IPS DF 4.7 (cell line): ENCODE measurements at regions not wholly inside any gene's neighbourhood (a gene's known extent, or its start where the extent isn't known, plus 50 kb on each side); places are given as distances from the start of the nearest gene placed in this dataset.
"Not testable (repeated sequence)": the region's sequence is repeated elsewhere in the genome, so short reads cannot be mapped to it uniquely, and the experiment has no call there.

Experiments
- DNase-seq: peaks from one replicate; pipeline ENCODE4 v3.0.0-alpha.2; 2013; ENCODE audit warnings: low spot score; ENCODE audit errors: extremely low read depth

DNA sequence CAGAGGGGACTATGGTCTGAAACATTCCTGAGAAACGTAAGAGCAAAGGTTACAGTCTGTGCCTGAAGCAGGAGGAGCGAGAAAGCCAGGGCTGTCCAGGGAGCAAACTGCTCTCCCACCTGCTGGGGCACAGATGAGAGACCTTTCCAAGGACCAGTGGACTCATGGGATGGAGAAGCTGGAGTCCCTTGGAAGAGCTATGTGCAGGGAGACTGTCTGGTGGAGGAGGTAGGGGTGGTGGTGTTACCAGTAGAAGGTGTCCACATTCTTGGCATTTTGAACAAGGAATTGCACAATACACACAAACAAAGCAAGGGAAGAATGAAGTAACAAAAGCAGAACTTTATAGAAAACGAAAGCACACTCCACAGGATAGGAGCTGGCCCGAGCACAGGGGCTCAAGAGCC, 97.9 kb upstream of the CYRIA start:
- no peak for DNase-seq

DNA sequence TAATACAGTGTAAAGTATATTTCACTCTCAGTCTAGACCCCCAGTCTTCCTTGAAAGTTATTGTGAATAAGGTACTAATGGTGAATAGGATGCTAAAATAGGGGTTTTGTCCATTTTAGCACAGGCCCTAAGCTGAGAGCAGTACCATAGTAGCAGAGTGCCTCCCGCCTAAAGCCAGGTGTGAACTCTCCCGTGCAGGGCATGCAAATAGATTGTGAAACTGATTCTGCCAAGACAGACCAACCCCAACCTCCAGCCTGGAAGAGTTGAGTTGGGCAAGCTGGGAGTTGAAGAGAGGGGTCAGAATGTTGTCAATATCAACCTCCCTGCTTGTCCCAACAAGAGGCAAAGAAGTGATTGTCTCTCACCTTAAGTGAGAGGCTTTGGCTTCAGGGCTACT, 97.4 kb upstream of the CYRIA start:
- DNase-seq: no peak

DNA sequence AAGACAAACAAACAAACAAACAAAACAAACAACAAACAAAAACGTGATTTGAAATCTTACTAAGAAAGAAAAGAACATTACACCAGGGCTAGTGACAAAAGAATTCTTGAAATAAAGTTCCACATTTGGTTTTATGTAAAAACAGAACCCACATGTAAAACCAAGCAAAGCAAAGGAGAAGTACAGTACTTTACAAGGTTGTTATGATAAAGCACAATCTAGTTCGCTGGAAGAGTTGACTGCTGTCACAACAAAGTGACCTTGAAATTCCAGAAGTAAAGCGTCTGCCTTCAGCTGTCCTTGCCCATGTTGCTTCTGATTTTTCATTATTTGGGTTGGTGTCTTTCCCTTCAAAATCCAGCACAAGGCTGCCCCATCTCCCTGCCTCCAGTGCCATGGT, 94.8 kb upstream of the CYRIA start:
- DNase-seq: no peak

DNA sequence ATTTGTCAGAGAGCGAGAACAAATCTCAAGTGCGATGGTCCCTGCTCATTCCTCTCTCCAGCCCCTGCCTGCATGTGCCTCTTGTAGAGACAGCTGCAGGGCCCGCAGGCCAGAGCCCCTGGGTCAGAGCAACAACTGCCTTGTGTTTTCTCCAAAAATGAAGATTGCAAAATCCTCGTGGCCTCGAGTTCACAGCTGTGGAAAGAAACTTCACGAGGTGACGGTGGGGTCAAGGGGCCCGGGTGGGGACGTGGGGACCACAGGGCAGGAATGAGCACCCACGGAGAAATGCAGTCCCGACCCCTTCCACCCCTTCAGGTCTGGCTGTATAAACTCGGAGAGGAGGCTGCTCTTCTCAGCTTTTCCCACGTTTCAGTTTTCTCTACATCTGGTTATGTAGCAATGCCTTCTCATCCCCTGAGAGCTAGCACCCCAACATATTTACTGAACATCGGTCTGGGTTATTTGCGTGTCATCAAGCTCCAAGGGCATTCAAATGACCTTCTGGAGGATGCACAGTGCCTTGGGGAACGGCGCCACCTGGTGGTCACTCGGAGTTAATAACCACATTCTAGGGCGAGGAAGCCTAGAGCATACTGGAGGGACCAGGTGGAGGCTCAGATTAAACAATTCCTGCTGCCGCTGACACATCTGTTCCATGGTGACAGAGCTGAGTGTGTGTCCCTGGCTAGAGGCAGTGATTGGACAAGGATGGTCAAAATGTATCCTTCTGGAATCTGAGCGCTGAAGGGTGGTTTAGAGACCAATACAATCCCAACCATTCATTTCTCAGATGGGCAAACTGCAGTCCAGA, 91.4 kb upstream of the CYRIA start:
- DNase-seq: peak; percentile 60

DNA sequence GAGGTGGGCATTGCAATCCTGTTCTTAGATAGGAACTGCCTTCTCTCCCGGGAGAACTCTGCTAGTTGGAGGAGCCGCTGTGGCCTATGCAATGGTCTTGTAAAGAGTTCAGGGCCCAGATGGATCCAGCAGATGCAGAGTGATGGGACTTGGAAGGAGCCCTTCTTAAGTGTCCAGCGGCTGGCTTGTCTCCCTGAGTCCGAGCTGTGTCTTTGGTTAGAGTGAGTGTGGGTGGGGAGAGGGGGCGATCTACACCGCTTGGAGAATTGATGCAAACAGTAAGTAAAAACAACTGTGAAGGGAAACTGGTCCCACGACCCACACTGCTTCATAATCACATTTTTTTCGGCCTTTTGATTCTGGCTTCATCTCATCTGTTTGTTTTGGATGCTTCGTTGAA, 89.8 kb upstream of the CYRIA start:
- DNase-seq: no peak

DNA sequence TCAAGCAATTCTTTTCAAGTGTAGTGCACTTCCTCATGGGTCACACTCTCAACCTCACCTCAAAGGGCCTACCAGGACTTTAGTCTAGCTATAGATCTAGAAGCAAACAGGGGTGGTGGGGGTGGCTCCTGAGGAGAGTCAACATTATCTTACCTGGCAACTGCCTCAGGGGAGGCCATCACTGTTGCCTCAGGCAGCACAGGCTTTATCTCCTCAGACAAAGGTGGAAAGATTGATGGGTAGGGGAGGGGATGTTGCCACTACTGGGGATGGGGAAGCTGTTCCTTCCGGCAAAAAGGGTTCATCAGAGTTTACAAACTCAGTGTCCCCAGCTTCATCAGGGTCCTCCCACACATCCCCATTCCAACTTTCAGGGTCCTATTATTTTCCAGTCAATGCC, 87.4 kb upstream of the CYRIA start:
- not testable (repeated sequence) for DNase-seq

DNA sequence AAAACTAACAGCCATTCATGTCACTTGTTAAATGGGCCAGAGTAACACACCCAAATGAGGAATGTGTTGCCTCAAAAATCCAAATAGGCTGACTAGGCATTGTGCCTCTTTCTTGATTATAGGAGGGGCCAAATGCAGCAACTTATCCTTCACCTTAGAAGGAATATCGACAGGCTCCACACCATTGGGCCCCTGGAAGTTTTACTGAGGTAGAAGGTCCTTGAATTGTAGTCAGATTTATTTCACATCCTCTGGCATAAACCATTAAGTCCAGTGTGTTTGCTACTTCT, 85.2 kb upstream of the CYRIA start:
- DNase-seq: not testable (repeated sequence)

DNA sequence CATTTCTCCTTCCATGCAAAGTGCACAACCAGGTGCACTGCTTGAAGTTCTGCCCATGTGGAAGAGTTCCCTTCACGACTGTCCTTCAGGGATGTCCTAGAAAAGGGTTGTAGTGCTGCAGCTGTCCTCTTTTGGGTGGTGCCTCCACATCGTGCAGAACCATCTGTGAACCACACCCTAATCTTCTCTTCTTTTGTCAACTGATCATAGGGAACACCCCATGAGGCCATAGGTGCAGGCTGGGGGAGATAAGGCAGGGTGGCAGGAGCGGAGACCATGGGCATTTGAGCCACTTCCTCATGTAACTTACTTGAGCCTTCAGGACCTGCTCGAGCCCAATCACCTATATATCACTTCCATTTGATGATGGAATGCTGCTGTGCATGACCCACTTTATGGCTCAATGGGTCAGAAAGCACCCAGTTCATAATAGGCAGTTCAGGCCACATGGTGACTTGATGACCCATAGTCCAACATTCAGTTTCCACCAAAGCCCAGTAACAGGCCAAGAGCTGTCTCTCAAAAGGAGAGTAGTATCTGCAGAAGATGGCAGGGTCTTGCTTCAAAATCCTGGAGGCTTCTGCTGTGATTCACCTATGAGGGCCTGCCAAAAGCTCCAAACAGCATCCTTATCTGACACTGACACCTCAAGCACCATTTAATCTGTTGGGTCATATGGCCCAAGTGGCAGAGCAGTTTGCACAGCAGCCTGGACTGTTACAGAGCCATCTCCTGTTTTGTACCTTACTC, 84.7 kb upstream of the CYRIA start:
- no peak for DNase-seq

DNA sequence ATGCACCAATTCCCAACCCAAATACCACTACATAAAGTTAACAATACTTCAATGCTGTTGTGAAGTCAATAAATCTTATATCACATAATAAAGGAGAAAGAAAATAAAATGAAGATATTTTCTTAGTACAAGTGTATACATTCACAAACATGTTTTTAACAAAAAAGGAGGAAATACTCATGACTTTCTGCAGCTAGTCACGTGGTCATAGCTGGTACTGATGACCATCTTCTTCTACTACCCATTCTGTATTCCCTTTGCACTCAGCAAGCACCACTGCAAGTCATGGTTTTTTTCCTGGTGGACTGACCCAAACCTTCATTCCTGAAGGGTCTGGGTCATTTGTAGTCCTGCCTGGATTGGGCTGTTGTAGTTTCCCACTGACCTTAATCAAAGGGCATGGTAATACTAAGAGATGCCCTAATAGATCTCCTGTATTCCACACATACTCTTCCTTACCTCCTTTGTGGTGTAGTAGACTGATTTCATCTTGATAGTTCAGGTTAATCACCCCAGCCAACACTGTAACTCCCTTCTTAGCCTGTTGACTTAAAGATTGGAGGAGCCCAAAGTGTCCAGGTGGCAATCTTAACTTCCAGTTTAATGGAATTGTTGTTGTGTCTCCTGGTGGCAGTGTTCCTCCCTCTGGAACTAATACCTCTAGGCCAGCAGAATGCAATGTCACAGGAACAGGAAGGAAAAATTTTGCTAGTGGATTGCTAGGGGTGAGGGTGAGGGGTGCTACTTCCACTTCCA, 83.1 kb upstream of the CYRIA start:
- DNase-seq: not testable (repeated sequence)

DNA sequence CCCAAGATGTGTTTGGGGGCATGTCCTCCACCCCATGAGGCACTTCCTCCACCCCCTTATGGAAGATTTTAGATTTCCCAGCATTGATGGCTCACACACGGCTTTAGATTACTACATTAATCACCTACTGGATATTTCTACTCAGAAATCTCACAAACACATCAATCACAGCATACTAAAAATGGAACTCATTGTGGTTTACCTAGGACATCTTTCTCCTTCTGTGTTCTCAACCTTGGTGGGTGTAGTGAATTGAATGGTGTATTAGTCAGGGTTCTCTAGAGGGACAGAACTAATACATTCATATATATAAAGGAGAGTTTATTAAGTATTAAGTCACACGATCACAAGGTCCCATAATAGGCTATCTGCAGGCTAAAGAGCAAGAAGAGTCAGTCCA, 82.1 kb upstream of the CYRIA start:
- no peak for DNase-seq

DNA sequence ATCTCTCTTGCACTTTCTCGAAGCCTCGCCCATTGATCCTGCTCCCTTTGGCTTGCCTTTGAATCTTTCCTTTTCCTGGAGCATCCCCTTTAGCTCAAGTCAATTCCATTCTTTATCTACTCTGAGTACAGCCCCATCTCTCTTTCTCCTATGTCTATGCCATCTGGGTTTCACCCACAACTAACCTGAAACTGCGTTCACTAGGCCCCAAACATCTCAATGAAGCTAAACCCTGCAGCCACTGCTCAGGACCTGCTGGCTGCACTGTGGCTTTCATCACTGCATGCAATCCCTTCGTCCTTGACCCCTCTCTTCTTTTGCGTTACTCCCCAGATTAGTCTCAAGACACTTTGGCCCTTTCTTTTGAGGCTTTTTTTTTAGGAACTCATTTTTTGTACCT, 81.6 kb upstream of the CYRIA start:
- DNase-seq: no peak

DNA sequence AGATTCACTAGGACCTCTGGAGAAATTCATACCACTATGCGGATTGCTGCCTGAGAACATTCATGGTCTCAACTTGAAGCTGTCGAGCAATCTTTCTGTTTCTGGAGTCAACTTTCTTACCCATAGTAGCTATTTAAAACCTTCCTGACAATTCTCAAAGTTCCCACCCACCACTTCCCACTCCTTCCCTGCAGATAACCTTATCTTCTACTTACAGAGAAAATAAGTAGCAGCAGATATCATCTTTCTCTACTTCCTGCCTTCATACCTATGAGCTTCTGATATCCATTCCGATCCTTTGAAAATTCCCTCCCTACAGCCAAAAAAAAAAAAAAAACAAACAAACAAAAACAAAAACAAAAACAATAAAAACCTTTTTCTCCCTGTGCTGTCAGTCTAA, 81.2 kb upstream of the CYRIA start:
- DNase-seq: no peak

DNA sequence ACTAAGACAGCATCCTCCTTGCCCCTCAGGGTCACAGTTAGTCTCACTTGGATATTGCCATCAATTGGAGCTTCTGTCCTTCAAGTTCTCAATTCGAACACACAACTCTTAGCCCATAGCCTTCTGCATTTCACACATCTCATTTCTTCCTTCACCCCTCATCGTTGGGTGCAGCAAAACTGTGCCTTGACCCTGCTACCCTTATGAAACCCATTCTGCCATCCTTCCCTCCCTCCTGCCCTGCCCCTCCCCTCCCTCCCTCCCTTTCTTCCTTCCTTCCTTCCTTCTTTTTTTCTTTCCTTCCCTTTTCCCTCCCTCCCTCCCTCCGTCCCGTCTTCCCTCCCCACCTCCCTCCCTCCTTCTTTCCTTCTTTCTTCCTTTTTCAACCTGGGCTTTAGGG, 80.7 kb upstream of the CYRIA start:
- DNase-seq: no peak

DNA sequence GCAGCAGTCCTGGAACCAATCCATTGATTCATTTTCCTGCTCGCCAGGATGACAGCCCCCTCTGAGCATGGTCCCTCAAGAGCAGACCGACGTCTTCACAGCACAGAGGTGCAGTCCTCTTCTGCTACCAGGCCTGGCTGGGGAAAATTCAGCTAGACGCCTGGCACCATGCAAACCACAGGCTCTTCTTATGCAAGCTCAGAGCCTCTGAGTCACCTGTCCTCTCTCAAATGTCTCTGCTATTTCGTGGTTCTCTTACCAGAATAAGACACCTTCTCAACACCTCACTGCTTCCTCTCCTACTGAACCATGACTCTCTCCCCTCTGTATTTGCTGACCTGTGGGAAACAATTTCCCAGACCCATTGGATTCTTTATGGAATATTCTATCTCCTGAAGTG, 79.8 kb upstream of the CYRIA start:
- no peak for DNase-seq

DNA sequence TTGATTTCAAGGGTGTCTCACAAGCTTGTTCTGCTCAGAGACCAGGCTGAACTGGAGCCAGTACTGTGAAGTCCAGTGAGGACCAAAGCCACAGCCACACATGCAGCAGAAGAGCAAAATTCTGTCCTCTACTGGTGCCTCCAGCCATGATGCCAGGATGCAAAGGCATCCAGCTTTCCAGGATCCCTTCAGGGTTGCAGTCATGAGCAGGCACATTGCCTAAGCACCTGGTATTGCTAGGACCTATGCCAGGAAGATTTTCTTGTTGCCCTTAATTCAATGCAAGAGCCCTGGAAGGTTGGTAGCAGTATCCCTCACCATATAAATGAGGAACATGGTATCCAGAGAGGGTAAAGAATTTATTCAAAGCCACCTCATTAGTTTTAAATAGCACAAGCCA, 78.9 kb upstream of the CYRIA start:
- no peak for DNase-seq

DNA sequence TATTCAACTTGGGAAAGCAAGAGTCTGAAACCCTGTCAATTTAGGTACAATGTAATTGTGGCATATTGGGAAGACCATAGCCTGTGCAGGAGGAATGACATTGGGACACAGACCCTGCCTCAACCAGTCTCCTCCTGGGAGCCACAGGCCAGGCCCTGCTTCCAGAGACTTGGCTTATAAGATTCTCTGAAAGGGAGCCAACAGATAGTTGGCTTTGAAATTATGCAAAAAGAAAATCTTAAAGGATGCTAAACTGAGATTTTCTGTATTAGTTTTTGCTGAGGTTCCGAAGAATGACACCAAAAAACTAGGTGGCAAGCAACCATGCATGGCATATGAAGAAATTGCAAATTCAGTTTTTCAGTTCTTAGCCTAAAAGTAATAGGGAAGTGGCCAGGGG, 76.4 kb upstream of the CYRIA start:
- DNase-seq: no peak

DNA sequence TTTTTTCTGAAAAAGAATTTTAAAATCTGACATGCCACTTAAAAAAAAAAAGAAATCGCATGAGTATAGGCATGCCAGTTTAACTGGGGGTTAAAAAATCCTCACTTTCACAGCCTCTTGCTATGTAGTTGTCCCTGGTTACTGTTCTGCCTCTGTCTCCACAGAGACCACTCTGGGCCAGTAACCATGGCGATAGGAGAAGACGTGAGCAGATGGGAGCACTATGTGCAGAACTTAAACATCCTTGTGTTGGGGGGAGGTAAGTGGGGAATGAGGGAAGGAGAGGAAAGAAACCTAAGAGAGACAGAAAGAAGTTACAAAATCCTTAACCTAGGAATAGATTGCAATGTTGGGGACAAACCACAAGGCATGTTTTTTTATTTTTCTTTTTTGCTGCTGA, 75.9 kb upstream of the CYRIA start:
- no peak for DNase-seq

DNA sequence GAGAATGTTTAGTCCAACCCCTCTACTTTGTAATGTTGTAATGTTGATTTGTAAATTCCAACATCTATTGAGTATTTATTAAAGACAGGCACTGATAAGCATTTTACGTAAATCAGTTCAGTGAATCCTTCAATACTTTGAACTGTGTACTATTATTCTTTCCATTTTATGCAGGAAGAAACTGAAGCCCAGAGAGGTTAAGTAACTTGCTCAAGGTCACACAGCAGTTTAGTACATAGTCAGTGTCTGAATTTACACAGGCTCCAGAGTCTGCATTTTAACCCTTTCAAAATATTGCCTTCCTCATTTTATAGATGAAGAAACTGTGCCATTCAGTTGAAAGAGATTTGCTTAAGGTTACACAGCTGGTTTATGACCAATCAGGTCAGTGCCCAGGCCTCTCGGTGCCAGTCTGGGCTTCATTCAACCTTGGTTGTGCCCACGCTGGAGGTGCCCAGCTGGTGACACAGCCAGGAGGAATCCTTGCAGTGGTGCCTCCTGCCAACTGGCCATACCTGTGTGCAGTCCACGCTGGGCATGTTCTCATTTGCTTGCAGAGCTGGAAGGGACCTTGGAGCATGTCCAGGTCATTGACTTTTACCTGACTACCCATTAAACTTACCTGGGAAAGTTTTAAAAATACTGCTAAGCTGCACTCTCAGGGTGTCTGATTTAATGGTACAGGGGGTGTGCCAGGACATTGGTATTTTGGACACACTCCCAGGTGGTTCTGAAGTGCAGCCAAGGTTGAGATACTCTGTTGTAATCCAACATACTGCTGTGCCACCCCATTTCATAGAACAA, 74.3 kb upstream of the CYRIA start:
- DNase-seq: no peak

DNA sequence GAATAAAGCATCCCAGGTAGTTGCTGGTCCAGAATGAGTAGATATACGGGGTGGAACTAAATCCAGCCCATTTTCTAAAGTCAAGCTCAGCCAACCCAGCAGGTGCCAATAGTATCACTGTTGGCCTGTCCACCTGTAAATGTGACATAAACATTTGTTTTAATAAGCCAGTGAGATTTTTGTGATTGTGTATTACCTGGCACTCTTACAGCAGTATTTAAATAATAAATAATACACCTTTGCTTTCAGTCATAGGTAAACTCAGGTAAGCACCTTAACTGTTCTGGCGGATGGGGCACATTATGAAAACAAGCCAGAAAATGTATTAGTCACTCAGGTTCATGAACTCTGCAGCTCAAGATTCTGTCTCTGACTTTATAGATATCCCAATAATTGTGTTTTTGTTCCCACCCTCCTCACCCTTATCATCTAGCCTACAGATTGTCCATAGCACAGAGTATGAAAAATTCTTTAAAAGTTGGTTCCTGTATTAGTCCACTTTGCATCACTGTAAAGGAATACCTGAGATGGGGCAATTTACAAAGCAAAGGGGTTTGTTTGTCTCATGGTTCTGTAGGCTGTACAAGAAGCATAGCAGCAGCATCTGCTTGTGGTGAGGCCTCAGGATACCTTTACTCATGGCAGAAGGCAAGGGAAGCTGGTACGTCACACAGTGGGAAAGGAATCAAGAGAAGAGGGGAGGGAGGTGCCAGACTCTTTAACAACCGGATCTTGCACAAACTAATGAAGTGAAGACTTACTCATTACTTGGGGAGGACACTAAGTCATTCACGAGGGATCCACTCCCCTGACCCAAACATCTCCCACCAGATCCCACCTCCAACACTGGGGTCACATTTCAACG, 73.0 kb upstream of the CYRIA start:
- DNase-seq: no peak

DNA sequence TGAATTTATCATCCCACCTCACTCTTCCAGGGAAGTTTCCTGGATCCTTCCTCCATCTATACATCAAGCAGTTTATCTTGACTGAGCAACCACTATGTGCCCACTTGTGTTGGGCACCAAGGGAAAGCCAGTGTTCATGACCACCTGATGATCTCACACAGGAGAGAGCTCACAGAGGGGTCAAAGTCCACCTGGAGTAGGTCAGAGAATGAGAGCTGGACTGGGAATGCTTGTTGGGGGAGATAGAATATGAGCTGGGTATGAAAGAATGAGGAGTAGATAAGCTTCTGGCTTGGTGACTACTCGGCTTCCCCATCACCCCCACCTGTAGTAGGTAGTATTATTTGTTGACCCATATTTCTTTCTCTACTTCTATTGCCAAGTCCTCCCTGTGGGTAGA, 72.2 kb upstream of the CYRIA start:
- DNase-seq: no peak

DNA sequence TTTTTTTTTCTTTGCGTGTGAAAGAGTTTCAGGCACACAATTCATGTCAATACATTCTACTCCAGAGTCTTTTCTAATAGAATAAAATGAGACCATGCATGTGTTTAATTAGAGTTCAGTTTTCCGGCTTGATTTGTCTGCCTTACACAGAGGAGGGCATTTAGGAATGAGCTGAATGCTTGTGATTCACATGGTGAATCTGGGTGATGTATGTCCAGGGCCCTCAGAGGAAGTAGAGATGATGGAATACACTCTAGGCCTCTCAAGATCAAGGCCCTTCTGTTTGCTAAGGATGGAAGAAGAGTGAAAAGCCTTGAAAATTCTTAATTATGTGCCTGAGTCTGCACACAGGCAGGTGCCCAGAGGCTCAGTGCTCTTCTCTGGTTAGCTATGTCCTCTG, 71.0 kb upstream of the CYRIA start:
- no peak for DNase-seq
